Type B pancreatic cell (in vitro differentiated cells): ENCODE measurements at regions not wholly inside any gene's neighbourhood (a gene's known extent, or its start where the extent isn't known, plus 50 kb on each side); places are given as distances from the start of the nearest gene placed in this dataset.

Source experiments
- DNase-seq: peaks from one replicate; pipeline ENCODE4 v3.0.0; 2021; ENCODE audit warnings: mixed read lengths; ENCODE audit not compliant: unreplicated experiment; ENCODE audit errors: extremely low spot score
- H3K27ac Mint-ChIP-seq: 2 replicates; pipeline ENCODE4 v1.8.0; 2021; ENCODE audit warnings: mild to moderate bottlenecking, mixed read lengths
- H3K27me3 Mint-ChIP-seq: 2 replicates; pipeline ENCODE4 v1.8.0; 2021; ENCODE audit warnings: mixed read lengths
- H3K36me3 Mint-ChIP-seq: 2 replicates; pipeline ENCODE4 v1.8.0; 2021; ENCODE audit warnings: mixed read lengths
- H3K4me1 Mint-ChIP-seq: one replicate; pipeline ENCODE4 v1.8.0; 2021; ENCODE audit warnings: mixed read lengths; ENCODE audit not compliant: unreplicated experiment
- H3K4me3 Mint-ChIP-seq: 2 replicates; pipeline ENCODE4 v1.8.0; 2021; ENCODE audit warnings: mild to moderate bottlenecking, mixed read lengths
- H3K9me3 Mint-ChIP-seq: 2 replicates; pipeline ENCODE4 v1.8.0; 2021; ENCODE audit warnings: mixed read lengths
- CTCF ChIP-seq: fragments of 200-600 bp; sonication (generic); conservative IDR thresholded peaks from 2 replicates; pipeline ENCODE4 v1.5.0; 2021; ENCODE audit warnings: antibody characterized with exemption, mild to moderate bottlenecking

- peaks cover 3% of the 10 kb centered on the region for H3K9me3 Mint-ChIP-seq
Observed at GRCh38 chr4:3712936-3713335, 53.2 kb upstream of the ADRA2C start.

GRCh38 chr4:3712112-3712805 lies 53.9 kb upstream of the ADRA2C start:
- Mint-ChIP-seq H3K36me3 (no peaks in the 10 kb centered on the region), H3K9me3 (no peaks in the 10 kb centered on the region), H3K4me1 (peaks cover 13% of the 10 kb centered on the region), H3K27ac (no peak overlapping the region), H3K4me3 (no peak overlapping the region), H3K27me3 (peaks cover 15% of the 10 kb centered on the region)
- no peak for DNase-seq
- TF ChIP-seq CTCF: no peak

More at GRCh38 chr4:3712936-3713335, 53.2 kb upstream of the ADRA2C start:
- H3K4me1 Mint-ChIP-seq: peaks cover 7% of the 10 kb centered on the region
- no peak for DNase-seq
- peaks cover 15% of the 10 kb centered on the region for H3K27me3 Mint-ChIP-seq
- no peaks in the 10 kb centered on the region for H3K36me3 Mint-ChIP-seq
- H3K4me3 Mint-ChIP-seq: no peak overlapping the region
- no peak for TF ChIP-seq CTCF
- H3K27ac Mint-ChIP-seq: no peak overlapping the region

GRCh38 chr4:3711183-3712111 lies 54.7 kb upstream of the ADRA2C start:
- no peak overlapping the region for H3K27ac Mint-ChIP-seq
- no peak for TF ChIP-seq CTCF
- no peak for DNase-seq
- peaks cover 15% of the 10 kb centered on the region for H3K27me3 Mint-ChIP-seq
- no peaks in the 10 kb centered on the region for H3K36me3 Mint-ChIP-seq
- H3K9me3 Mint-ChIP-seq: no peaks in the 10 kb centered on the region
- no peak overlapping the region for H3K4me3 Mint-ChIP-seq
- H3K4me1 Mint-ChIP-seq: peaks cover 13% of the 10 kb centered on the region

- Mint-ChIP-seq H3K4me1 (peaks cover 13% of the 10 kb centered on the region), H3K9me3 (no peaks in the 10 kb centered on the region), H3K4me3 (no peak overlapping the region), H3K36me3 (no peaks in the 10 kb centered on the region), H3K27ac (no peak overlapping the region), H3K27me3 (peaks cover 17% of the 10 kb centered on the region)
- no peak for DNase-seq
- no peak for TF ChIP-seq CTCF
Observed at GRCh38 chr4:3710451-3711182, 55.6 kb upstream of the ADRA2C start.

GRCh38 chr4:3709846-3710441 lies 56.2 kb upstream of the ADRA2C start:
- H3K4me3 Mint-ChIP-seq: no peak overlapping the region
- no peak for DNase-seq
- H3K36me3 Mint-ChIP-seq: no peaks in the 10 kb centered on the region
- no peak for TF ChIP-seq CTCF
- peaks cover 13% of the 10 kb centered on the region for H3K4me1 Mint-ChIP-seq
- H3K27ac Mint-ChIP-seq: no peak overlapping the region
- no peaks in the 10 kb centered on the region for H3K9me3 Mint-ChIP-seq
- peaks cover 16% of the 10 kb centered on the region for H3K27me3 Mint-ChIP-seq
